Left forelimb (tissue), 1 donor: ENCODE measurements at regions not wholly inside any gene's neighbourhood (a gene's known extent, or its start where the extent isn't known, plus 50 kb on each side); places are given as distances from the start of the nearest gene placed in this dataset.
"Not testable (repeated sequence)": the region's sequence is repeated elsewhere in the genome, so short reads cannot be mapped to it uniquely, and the experiment has no call there.

Source experiments
- DNase-seq: peaks from one replicate; pipeline ENCODE4 v3.0.0-alpha.2; 2018; ENCODE audit warnings: low spot score

- DNase-seq: not testable (repeated sequence)
Observed at GRCh38 chr16:54727696-54728095, 203.0 kb upstream of the IRX5 start.

- DNase-seq: no peak
Observed at GRCh38 chr16:54724346-54724925, 206.2 kb upstream of the IRX5 start.

- DNase-seq: no peak
Observed at GRCh38 chr16:54722210-54722676, 208.4 kb upstream of the IRX5 start.

GRCh38 chr16:54720259-54720658 lies 210.4 kb upstream of the IRX5 start:
- DNase-seq: no peak

- no peak for DNase-seq
Observed at GRCh38 chr16:54719624-54720023, 211.0 kb upstream of the IRX5 start.

- no peak for DNase-seq
Observed at GRCh38 chr16:54718376-54718775, 212.3 kb upstream of the IRX5 start.

GRCh38 chr16:54715011-54715410 lies 215.7 kb upstream of the IRX5 start:
- no peak for DNase-seq

GRCh38 chr16:54712866-54713265 lies 217.8 kb upstream of the IRX5 start:
- no peak for DNase-seq

- DNase-seq: no peak
Observed at GRCh38 chr16:54707813-54708212, 222.9 kb upstream of the IRX5 start.

- DNase-seq: no peak
Observed at GRCh38 chr16:54706406-54706805, 224.3 kb upstream of the IRX5 start.

- DNase-seq: no peak
Observed at GRCh38 chr16:54703339-54703738, 227.3 kb upstream of the IRX5 start.

- DNase-seq: no peak
Observed at GRCh38 chr16:54699656-54700055, 231.0 kb upstream of the IRX5 start.

GRCh38 chr16:54697677-54698076 lies 233.0 kb upstream of the IRX5 start:
- DNase-seq: no peak

- no peak for DNase-seq
Observed at GRCh38 chr16:54696970-54697369, 233.7 kb upstream of the IRX5 start.

- no peak for DNase-seq
Observed at GRCh38 chr16:54696522-54696921, 234.1 kb upstream of the IRX5 start.

- DNase-seq: no peak
Observed at GRCh38 chr16:54694651-54695050, 236.0 kb upstream of the IRX5 start.

GRCh38 chr16:54693864-54694263 lies 236.8 kb upstream of the IRX5 start:
- DNase-seq: no peak

GRCh38 chr16:54690710-54691109 lies 240.0 kb upstream of the IRX5 start:
- no peak for DNase-seq

GRCh38 chr16:54690306-54690705 lies 240.4 kb upstream of the IRX5 start:
- DNase-seq: no peak

- DNase-seq: no peak
Observed at GRCh38 chr16:54689072-54689865, 241.4 kb upstream of the IRX5 start.

- DNase-seq: no peak
Observed at GRCh38 chr16:54688339-54688738, 242.3 kb upstream of the IRX5 start.

- DNase-seq: no peak
Observed at GRCh38 chr16:54687043-54687899, 243.4 kb upstream of the IRX5 start.

- no peak for DNase-seq
Observed at GRCh38 chr16:54685682-54686081, 245.0 kb upstream of the IRX5 start.
